ENCODE measurements at regions not wholly inside any gene's neighbourhood (a gene's known extent, or its start where the extent isn't known, plus 50 kb on each side); places are given as distances from the start of the nearest gene placed in this dataset.
"Not testable (repeated sequence)": the region's sequence is repeated elsewhere in the genome, so short reads cannot be mapped to it uniquely, and the experiment has no call there.

GRCh38 chr6:18538315-18538714 lies 151.2 kb downstream of the RNF144B start:
- TF ChIP-seq POLR2A (IDR thresholded peaks at IDR 0.05) = no peak
- H3K4me3 ChIP-seq (ENCODE audit: low read depth, poor library complexity, severe bottlenecking) = no peak overlapping the region
- 92 to 96% methylated on average over 3 of the region's 3 CpGs for WGBS, 2 donors
- intact Hi-C loops (cut with DNase I; ENCODE audit: low total_unique reads) = no loop called here
- DNase-seq (ENCODE audit: low spot score in 2 of 2) = no peak

DNA sequence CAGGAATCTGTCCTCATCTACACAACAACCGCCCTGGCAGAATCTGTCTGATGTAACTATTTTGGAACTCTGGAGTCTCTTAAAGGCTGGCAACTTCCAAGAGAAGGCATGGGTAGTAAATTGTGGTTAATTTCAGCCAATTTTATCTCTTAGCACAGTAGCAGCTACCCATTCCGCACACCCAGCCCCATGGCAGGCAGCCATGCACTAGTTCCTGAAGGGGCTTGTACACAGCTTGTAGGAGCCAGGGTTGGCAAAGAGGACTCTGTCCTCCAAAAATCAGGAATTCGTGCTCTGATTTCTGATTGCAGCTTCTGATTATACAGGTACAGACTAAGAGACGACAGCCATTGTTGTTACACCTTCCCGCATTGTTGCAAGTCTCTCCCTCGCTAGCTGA lies 155.9 kb downstream of the RNF144B start:
- WGBS, 2 donors = 68 to 72% methylated on average over 6 of the region's 6 CpGs
- DNase-seq (ENCODE audit: low spot score in 2 of 2) = no peak
- no peak for TF ChIP-seq POLR2A (IDR thresholded peaks at IDR 0.05)
- TF ChIP-seq, protein P1, sequence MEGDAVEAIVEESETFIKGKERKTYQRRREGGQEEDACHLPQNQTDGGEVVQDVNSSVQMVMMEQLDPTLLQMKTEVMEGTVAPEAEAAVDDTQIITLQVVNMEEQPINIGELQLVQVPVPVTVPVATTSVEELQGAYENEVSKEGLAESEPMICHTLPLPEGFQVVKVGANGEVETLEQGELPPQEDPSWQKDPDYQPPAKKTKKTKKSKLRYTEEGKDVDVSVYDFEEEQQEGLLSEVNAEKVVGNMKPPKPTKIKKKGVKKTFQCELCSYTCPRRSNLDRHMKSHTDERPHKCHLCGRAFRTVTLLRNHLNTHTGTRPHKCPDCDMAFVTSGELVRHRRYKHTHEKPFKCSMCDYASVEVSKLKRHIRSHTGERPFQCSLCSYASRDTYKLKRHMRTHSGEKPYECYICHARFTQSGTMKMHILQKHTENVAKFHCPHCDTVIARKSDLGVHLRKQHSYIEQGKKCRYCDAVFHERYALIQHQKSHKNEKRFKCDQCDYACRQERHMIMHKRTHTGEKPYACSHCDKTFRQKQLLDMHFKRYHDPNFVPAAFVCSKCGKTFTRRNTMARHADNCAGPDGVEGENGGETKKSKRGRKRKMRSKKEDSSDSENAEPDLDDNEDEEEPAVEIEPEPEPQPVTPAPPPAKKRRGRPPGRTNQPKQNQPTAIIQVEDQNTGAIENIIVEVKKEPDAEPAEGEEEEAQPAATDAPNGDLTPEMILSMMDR (IDR thresholded peaks at IDR 0.05) = no peak
- H3K4me3 ChIP-seq (ENCODE audit: low read depth, poor library complexity, severe bottlenecking) = no peak overlapping the region
- intact Hi-C loops (cut with DNase I; ENCODE audit: low total_unique reads) = no loop called here

GRCh38 chr6:18545142-18545541 lies 158.0 kb downstream of the RNF144B start:
- 67 to 74% methylated on average over 1 of the region's 1 CpG for WGBS, 2 donors
- DNase-seq (ENCODE audit: low spot score in 2 of 2); H3K4me3 ChIP-seq (ENCODE audit: low read depth, poor library complexity, severe bottlenecking); intact Hi-C loops (cut with DNase I; ENCODE audit: low total_unique reads): not testable (repeated sequence)

DNA sequence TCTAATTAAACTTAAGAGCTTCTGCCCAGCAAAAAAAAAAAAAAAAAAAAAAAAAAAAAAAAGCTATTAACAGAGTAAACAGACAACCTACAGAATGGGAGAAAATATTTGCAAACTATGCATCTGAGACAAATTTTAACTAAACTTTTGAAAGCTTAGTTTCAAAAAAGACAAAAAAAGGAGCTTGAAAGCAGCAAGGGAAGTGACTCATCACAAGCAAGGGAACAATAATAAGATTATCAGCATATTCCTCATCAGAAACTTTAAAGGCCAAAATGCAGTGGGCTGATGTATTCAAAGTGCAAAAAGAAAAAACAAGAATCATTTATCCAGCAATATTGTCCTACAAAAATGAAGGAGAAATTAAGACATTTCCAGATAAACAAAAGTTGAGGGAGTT lies 158.6 kb downstream of the RNF144B start:
- DNase-seq (ENCODE audit: low spot score in 2 of 2) = no peak
- intact Hi-C loops (cut with DNase I; ENCODE audit: low total_unique reads) = no loop called here
- no peak overlapping the region for H3K4me3 ChIP-seq (ENCODE audit: low read depth, poor library complexity, severe bottlenecking)
- TF ChIP-seq POLR2A (IDR thresholded peaks at IDR 0.05) = no peak
- TF ChIP-seq, protein P1 (IDR thresholded peaks at IDR 0.05) = no peak

DNA sequence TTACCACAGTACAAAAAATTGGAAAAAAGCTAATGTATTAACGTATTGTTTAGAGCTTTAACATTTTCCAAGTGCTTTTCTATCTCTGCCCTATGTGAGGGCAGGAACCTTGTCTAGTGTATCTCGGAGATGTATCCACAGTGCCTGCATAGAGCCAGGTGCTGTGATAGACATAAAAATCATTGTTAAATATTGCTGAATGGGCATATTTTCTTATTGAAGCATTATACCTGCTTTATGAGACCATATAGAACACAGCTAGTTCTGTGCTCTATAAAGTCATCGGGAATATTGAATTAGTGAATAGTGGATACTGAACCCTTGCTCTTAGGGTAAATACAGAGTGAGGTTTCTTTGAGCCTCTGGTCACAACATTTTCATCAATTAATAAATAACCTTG lies 163.0 kb downstream of the RNF144B start:
- no peak for DNase-seq (ENCODE audit: low spot score in 2 of 2)
- 88 to 92% methylated on average over 3 of the region's 3 CpGs for WGBS, 2 donors
- intact Hi-C loops (cut with DNase I; ENCODE audit: low total_unique reads) = no loop called here
- TF ChIP-seq POLR2A (IDR thresholded peaks at IDR 0.05) = no peak
- TF ChIP-seq, protein P1 (IDR thresholded peaks at IDR 0.05) = no peak
- no peak overlapping the region for H3K4me3 ChIP-seq (ENCODE audit: low read depth, poor library complexity, severe bottlenecking)

DNA sequence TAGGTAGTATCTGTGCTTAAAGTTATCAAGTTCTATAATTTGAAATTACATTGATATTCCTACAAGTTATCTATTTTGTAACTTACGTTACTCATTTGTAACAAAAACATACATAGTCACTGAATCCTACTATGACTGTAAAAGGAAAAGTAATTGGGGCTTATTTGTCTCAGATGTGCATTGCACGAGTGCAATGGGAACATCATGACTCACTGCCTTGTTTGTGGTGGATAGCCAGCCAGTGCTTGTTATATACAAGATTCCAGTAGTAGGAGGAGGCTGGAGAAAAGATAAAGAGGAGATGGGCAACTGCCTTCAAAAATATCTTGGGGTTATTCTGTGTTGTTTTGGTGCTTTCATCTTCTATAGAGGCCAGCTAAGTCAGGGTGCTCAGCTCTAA lies 164.1 kb downstream of the RNF144B start:
- intact Hi-C loops (cut with DNase I; ENCODE audit: low total_unique reads) = no loop called here
- WGBS, 2 donors = 45 to 48% methylated on average over 2 of the region's 2 CpGs
- TF ChIP-seq, protein P1 (IDR thresholded peaks at IDR 0.05) = no peak
- no peak for TF ChIP-seq POLR2A (IDR thresholded peaks at IDR 0.05)
- DNase-seq (ENCODE audit: low spot score in 2 of 2) = no peak
- no peak overlapping the region for H3K4me3 ChIP-seq (ENCODE audit: low read depth, poor library complexity, severe bottlenecking)

GRCh38 chr6:18555750-18556149 lies 168.6 kb downstream of the RNF144B start:
- no peak overlapping the region for H3K4me3 ChIP-seq (ENCODE audit: low read depth, poor library complexity, severe bottlenecking)
- intact Hi-C loops (cut with DNase I; ENCODE audit: low total_unique reads) = no loop called here
- no peak for DNase-seq (ENCODE audit: low spot score in 2 of 2)
- TF ChIP-seq, protein P1 (IDR thresholded peaks at IDR 0.05) = no peak
- TF ChIP-seq POLR2A (IDR thresholded peaks at IDR 0.05) = no peak
- WGBS, 2 donors = 82 to 83% methylated on average over 2 of the region's 2 CpGs

Data from lower leg skin (tissue), 4 donors.